A549 (cell line): ENCODE measurements at regions not wholly inside any gene's neighbourhood (a gene's known extent, or its start where the extent isn't known, plus 50 kb on each side); places are given as distances from the start of the nearest gene placed in this dataset.

Experiments
- ATAC-seq, 2 experiments: fragments of 200-7000 bp in 1 of 2; fragments of >200 bp in 1 of 2; cut with Nextera tagmentation in 1 of 2; cut with Tn5 transposase in 1 of 2; 3 replicates each; pipeline versions ENCODE4 v1.8.0 to v1.9.1; 2018 to 2020; ENCODE audit warnings: mild to moderate bottlenecking in 1 of 2, moderate library complexity in 1 of 2
- CTCF ChIA-PET: fragments of 300-600 bp; sonication (Branson Sonifier 250); formaldehyde crosslinking; extraction: SDS; loops from one replicate; lab custom pipeline; 2021; ENCODE audit warnings: antibody characterized with exemption, inconsistent platforms; lab: Yijun Ruan, JAX
- POLR2A ChIA-PET: fragments of 350-600 bp; formaldehyde crosslinking; extraction: SDS; loops from one replicate; lab custom pipeline; 2021; ENCODE audit warnings: antibody characterized with exemption, inconsistent platforms; lab: Yijun Ruan, JAX
- DNase-seq, 2 experiments: peaks; one replicate each; pipeline versions ENCODE4 v3.0.0 to v3.0.0-alpha.2; 2011 to 2016; ENCODE audit warnings: low read depth in 1 of 2, low spot score in 1 of 2
- FAIRE-seq: peaks from 2 replicates; lab custom pipeline; 2011; peaks lifted over from hg19 to GRCh38; lab: Jason Lieb, UNC
- H3K27ac ChIP-seq, 2 experiments: fragments of >200 bp; sonication (Bioruptor Twin); formaldehyde crosslinking; 3 replicates each; pipeline ENCODE4 v1.5.1; 2016 to 2017
- H3K4me1 ChIP-seq: fragments of >200 bp; sonication (Bioruptor Twin); formaldehyde crosslinking; 3 replicates; pipeline ENCODE4 v1.6.1; 2016
- H3K4me2 ChIP-seq: fragments of >200 bp; sonication (Bioruptor Twin); formaldehyde crosslinking; 3 replicates; pipeline ENCODE4 v1.6.1; 2016
- H3K4me3 ChIP-seq: fragments of >200 bp; sonication (Bioruptor Twin); formaldehyde crosslinking; 3 replicates; pipeline ENCODE4 v1.5.1; 2016
- H3K9me3 ChIP-seq: fragments of >200 bp; sonication (Bioruptor Twin); formaldehyde crosslinking; 3 replicates; pipeline ENCODE4 v1.6.1; 2016
- ATOH8 ChIP-seq: fragments of 250-450 bp; sonication (Bioruptor Pico); IDR thresholded peaks from 2 replicates; pipeline ENCODE4 v1.5.0; 2020; ENCODE audit warnings: low read depth, mild to moderate bottlenecking, moderate library complexity
- BCL3 ChIP-seq: fragments of >200 bp; sonication (Bioruptor Twin); formaldehyde crosslinking; IDR thresholded peaks from 3 replicates; pipeline ENCODE4 v1.6.1; 2016
- CBX8 ChIP-seq: fragments of 200-600 bp; sonication (generic); IDR thresholded peaks from 2 replicates; pipeline ENCODE4 v1.6.1; 2016
- CEBPB ChIP-seq, 2 experiments: fragments of >200 bp in 1 of 2; sonication (Bioruptor Twin) in 1 of 2; formaldehyde crosslinking in 1 of 2; IDR thresholded peaks; 2 replicates each; pipeline ENCODE4 v1.6.1; 2012 to 2016
- E2F6 ChIP-seq: IDR thresholded peaks from 2 replicates; pipeline ENCODE4 v1.6.1; 2012; ENCODE audit warnings: low read depth, borderline replicate concordance
- EHF ChIP-seq: fragments of 250-450 bp; sonication (Bioruptor Pico); IDR thresholded peaks from 2 replicates; pipeline ENCODE4 v1.5.0; 2020; ENCODE audit warnings: mild to moderate bottlenecking
- EP300 ChIP-seq, 2 experiments: fragments of >200 bp; sonication (Bioruptor Twin); formaldehyde crosslinking; IDR thresholded peaks; 2 replicates in 1 of 2; 3 replicates in 1 of 2; pipeline ENCODE4 v1.6.1; 2016 to 2017
- HDAC2 ChIP-seq: fragments of 200-600 bp; sonication (generic); IDR thresholded peaks from 2 replicates; pipeline ENCODE4 v1.6.1; 2016
- HES2 ChIP-seq: fragments of >200 bp; sonication (Bioruptor Twin); formaldehyde crosslinking; IDR thresholded peaks from 2 replicates; pipeline ENCODE4 v1.6.1; 2016
- HOXB5 ChIP-seq: fragments of 250-450 bp; sonication (Bioruptor Pico); IDR thresholded peaks from 2 replicates; pipeline ENCODE4 v1.5.0; 2020; ENCODE audit warnings: mild to moderate bottlenecking, moderate library complexity
- JUNB ChIP-seq: fragments of >200 bp; sonication (Bioruptor Twin); formaldehyde crosslinking; IDR thresholded peaks from 2 replicates; pipeline ENCODE4 v1.6.1; 2016
- KDM5A ChIP-seq: fragments of 200-600 bp; sonication (generic); IDR thresholded peaks from 2 replicates; pipeline ENCODE4 v1.6.1; 2016; ENCODE audit warnings: antibody characterized with exemption, mild to moderate bottlenecking
- MAX ChIP-seq: IDR thresholded peaks from 2 replicates; pipeline ENCODE4 v1.6.1; 2012
- NR3C1 ChIP-seq: fragments of >200 bp; sonication (Bioruptor Twin); formaldehyde crosslinking; IDR thresholded peaks from 3 replicates; pipeline ENCODE4 v1.6.1; 2017
- PBX3 ChIP-seq: IDR thresholded peaks from 2 replicates; pipeline ENCODE4 v1.6.1; 2012
- RAD21 ChIP-seq, 2 experiments: fragments of >200 bp in 1 of 2; sonication (Bioruptor Twin) in 1 of 2; formaldehyde crosslinking in 1 of 2; IDR thresholded peaks in 1 of 2; conservative IDR thresholded peaks in 1 of 2; 2 replicates in 1 of 2; 3 replicates in 1 of 2; pipeline ENCODE4 v1.6.1; 2012 to 2018; ENCODE audit warnings: inconsistent platforms in 1 of 2
- RARB ChIP-seq: fragments of 250-450 bp; sonication (Bioruptor Pico); IDR thresholded peaks from 2 replicates; pipeline ENCODE4 v1.8.0; 2021; ENCODE audit warnings: mild to moderate bottlenecking, moderate library complexity
- REST ChIP-seq: fragments of 200-600 bp; sonication (generic); IDR thresholded peaks from 2 replicates; pipeline ENCODE4 v1.6.1; 2016; ENCODE audit warnings: antibody characterized with exemption, mild to moderate bottlenecking, moderate library complexity
- RFX5 ChIP-seq: fragments of 450-650 bp; IDR thresholded peaks from 2 replicates; pipeline ENCODE4 v1.7.1; 2014; ENCODE audit warnings: antibody characterized with exemption, mild to moderate bottlenecking, moderate library complexity
- RNF2 ChIP-seq: fragments of 200-600 bp; sonication (generic); IDR thresholded peaks from 2 replicates; pipeline ENCODE4 v1.6.1; 2016; ENCODE audit warnings: low read depth, mild to moderate bottlenecking, antibody characterized with exemption, moderate library complexity, borderline replicate concordance
- SMC3 ChIP-seq: fragments of >200 bp; sonication (Bioruptor Twin); formaldehyde crosslinking; IDR thresholded peaks from 3 replicates; pipeline ENCODE4 v1.6.1; 2018; ENCODE audit warnings: inconsistent platforms
- SREBF2 ChIP-seq: fragments of 450-650 bp; IDR thresholded peaks from 2 replicates; pipeline ENCODE4 v1.6.1; 2014; ENCODE audit warnings: mild to moderate bottlenecking, moderate library complexity
- ZNF302 ChIP-seq: fragments of 250-450 bp; sonication (Bioruptor Pico); IDR thresholded peaks from 2 replicates; pipeline ENCODE4 v1.9.0; 2021; ENCODE audit warnings: inconsistent platforms, mild to moderate bottlenecking, moderate library complexity
- WGBS: methylation state at CpG from one replicate; pipeline ENCODE4 v1.1.6; 2017; ENCODE audit errors: missing lambda C conversion rate; 5-methylcytosine and 5-hydroxymethylcytosine counted together

- ATAC-seq (no peak), DNase-seq (no peak), FAIRE-seq (no peak)
- no peak for TF ChIP-seq RAD21 (conservative IDR thresholded peaks at IDR 0.05 in 1 of 2, IDR thresholded peaks at IDR 0.05 in 1 of 2)
- no peak for TF ChIP-seq ZNF302 (CRISPR knock-in tag)
- TF ChIP-seq PBX3 = no peak
- TF ChIP-seq CBX8 = no peak
- no peak for TF ChIP-seq JUNB
- TF ChIP-seq RFX5 = no peak
- TF ChIP-seq ATOH8 = no peak
- no peak for TF ChIP-seq REST
- TF ChIP-seq HDAC2 = no peak
- 57% methylated on average over 6 of the region's 6 CpGs for WGBS
- no peak overlapping the region for H3K4me2 ChIP-seq
- ChIA-PET CTCF (interaction anchor here (1.5 kb wide), 1 partner anchor 52 kb away, joined by 3 read pairs; no protein-coding TSS in a partner anchor), POLR2A (interaction anchor here (0.7 kb wide), 1 partner anchor 186 kb away, joined by 3 read pairs; no protein-coding TSS in a partner anchor)
- no peaks in the 10 kb centered on the region for H3K9me3 ChIP-seq
- no peak overlapping the region for H3K27ac ChIP-seq
- no peak overlapping the region for H3K4me3 ChIP-seq
- H3K4me1 ChIP-seq = peaks cover 17% of the 10 kb centered on the region
Observed at GRCh38 chr20:33908336-33908735, 85.4 kb upstream of the RALY start.

- TF ChIP-seq HES2 (no peak), SMC3 (no peak), EP300 (IDR thresholded peaks at IDR 0.05) (no peak), SREBF2 (no peak), RNF2 (no peak), KDM5A (no peak), ZNF302 (CRISPR knock-in tag) (no peak), CEBPB (IDR thresholded peaks at IDR 0.05) (no peak)
- Histone ChIP-seq H3K27ac (0 out of 6 replicates have a peak overlapping the region, but pooled peaks of 1 of the 2 experiments have one; percentile 11), H3K4me3 (no peak overlapping the region), H3K4me1 (peaks cover 17% of the 10 kb centered on the region), H3K9me3 (no peaks in the 10 kb centered on the region), H3K4me2 (no peak overlapping the region)
- FAIRE-seq = no peak
- ATAC-seq = no peak
- ChIA-PET CTCF (interaction anchor here (1.5 kb wide), 1 partner anchor 52 kb away, joined by 3 read pairs; no protein-coding TSS in a partner anchor), POLR2A (interaction anchor here (0.7 kb wide), 1 partner anchor 185 kb away, joined by 3 read pairs; no protein-coding TSS in a partner anchor)
- DNase-seq = no peak
- WGBS = 79% methylated on average over 6 of the region's 6 CpGs
Observed at GRCh38 chr20:33908868-33909267, 84.8 kb upstream of the RALY start.

GRCh38 chr20:33909331-33909921 lies 84.3 kb upstream of the RALY start:
- ATAC-seq (peak; percentile 61 to 73; a peak in 3 of 6 replicates), FAIRE-seq (no peak), DNase-seq (peak; percentile 23 to 61)
- no peaks in the 10 kb centered on the region for H3K9me3 ChIP-seq
- POLR2A ChIA-PET = interaction anchor here (0.6 kb wide), 1 partner anchor 1551 kb away, joined by 3 read pairs; the partner anchor contains the start of gene ASXL1
- H3K4me1 ChIP-seq = peaks cover 17% of the 10 kb centered on the region
- no peak overlapping the region for H3K4me3 ChIP-seq
- 64% methylated on average over 6 of the region's 6 CpGs for WGBS
- 0 out of 6 replicates have a peak overlapping the region, but pooled peaks of 1 of the 2 experiments have one; percentile 11 for H3K27ac ChIP-seq
- CTCF ChIA-PET = interaction anchor here (1.5 kb wide), 1 partner anchor 51 kb away, joined by 3 read pairs; no protein-coding TSS in a partner anchor
- H3K4me2 ChIP-seq = peak overlapping the region; percentile 6; the same call in 1 of the 3 replicates
- TF ChIP-seq MAX = no peak
- TF ChIP-seq SMC3 = no peak
- TF ChIP-seq E2F6 = no peak
- TF ChIP-seq HOXB5 = peak; percentile 99
- TF ChIP-seq RFX5 = no peak
- peak; percentile 89 for TF ChIP-seq RARB
- TF ChIP-seq EP300 (IDR thresholded peaks at IDR 0.05) = no peak
- no peak for TF ChIP-seq SREBF2
- no peak for TF ChIP-seq HES2
- TF ChIP-seq BCL3 = no peak
- TF ChIP-seq CBX8 = no peak
- TF ChIP-seq ATOH8 = peak; percentile 99
- no peak for TF ChIP-seq NR3C1
- peak; percentile 98 for TF ChIP-seq EHF (CRISPR knock-in tag)
